HG03064 (cell line): ENCODE measurements at regions not wholly inside any gene's neighbourhood (a gene's known extent, or its start where the extent isn't known, plus 50 kb on each side); places are given as distances from the start of the nearest gene placed in this dataset.

Experiments
- ATAC-seq: cut with Tn5 transposase; IDR thresholded peaks from one replicate; pipeline ENCODE4 v1.9.1; 2021; ENCODE audit warnings: low read depth; ENCODE audit not compliant: unreplicated experiment

DNA sequence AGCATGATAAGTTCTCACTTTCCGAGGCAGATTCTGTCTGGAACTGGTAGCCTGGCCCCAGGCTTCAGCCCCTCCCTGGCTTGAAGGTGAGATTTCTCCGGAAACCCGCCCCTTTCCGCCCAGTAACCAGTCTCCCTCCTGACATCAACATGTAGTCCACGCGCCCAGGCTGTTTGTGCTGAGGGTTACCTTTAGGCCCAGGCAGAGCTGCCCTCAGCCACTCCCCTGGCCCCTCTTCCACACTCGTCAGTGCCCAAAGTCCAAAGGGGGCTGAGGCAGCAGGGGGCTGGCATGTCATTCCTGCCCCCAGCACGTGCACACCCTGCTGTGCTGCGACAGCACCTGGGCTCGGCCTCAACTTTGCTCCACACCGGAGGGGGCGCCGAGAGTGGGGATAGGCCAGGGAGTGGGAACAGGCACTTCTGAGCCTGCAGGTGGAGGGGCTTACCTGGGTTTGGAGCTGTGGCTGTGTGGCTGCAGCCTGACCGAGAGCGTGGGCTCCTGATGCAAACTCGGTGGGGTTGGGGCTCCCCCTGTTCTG lies 69.5 kb upstream of the ANK2 start:
- ATAC-seq, result no peak

DNA sequence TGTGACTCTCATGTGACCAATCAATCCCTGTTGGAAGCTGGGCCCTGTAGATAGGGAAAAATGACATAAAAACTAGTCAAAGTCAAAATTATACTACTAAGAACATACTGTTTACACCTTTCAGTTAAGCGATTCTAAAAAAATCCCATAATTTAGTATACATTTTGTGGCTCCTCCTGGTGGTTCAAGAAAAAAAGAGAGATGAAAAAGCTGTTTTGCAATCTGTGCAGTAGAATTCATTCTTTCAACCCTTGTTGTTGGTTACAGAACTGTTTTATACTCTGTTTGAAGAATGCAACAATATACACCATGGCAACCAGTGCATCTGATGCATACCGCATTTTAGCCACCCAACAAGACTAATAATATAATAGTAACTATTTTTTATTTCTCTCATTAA lies 66.8 kb upstream of the ANK2 start:
- no peak for ATAC-seq

DNA sequence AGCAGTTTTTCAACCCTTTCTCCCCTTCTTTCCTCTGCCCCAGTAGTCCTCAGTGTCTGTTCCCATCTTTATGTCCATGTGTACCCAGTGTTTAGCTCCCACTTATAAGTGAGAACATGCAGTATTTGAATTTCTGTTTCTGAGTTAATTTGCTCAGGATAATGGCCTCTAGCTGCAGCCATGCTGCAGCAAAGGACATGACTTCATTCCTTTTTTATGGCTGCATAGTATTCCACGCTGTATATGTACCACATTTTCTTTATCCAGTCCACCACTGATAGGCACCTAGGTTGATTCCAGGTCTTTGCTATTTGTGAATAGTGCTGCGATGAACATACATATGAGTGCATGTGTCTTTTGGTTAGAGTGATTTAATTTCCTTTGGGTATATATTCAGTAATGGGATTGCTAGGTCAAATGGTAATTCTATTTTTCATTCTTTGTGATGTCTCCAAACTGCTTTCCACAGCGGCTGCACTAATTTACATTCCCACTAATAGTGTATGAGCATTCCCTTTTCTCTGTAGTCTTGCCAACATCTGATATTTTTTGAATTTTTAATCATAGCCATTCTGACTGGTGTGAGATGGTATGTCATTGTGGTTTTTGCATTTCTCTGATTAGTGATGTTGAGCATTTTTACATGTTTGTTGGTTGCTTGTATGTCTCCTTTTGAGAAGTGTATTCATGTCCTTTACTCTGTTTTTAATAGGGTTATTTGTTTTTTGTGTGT lies 54.6 kb upstream of the ANK2 start:
- ATAC-seq, result no peak
